HG03342 (cell line): ENCODE measurements at regions not wholly inside any gene's neighbourhood (a gene's known extent, or its start where the extent isn't known, plus 50 kb on each side); places are given as distances from the start of the nearest gene placed in this dataset.

Experiments
- ATAC-seq: cut with Tn5 transposase; IDR thresholded peaks from one replicate; pipeline ENCODE4 v1.9.1; 2021; ENCODE audit warnings: mild to moderate bottlenecking, moderate library complexity; ENCODE audit not compliant: unreplicated experiment

- no peak for ATAC-seq
Observed at GRCh38 chr7:106486331-106486730, 174.6 kb downstream of the CCDC71L start.

GRCh38 chr7:106485919-106486318 lies 175.0 kb downstream of the CCDC71L start:
- no peak for ATAC-seq

GRCh38 chr7:106485031-106485551 lies 175.9 kb downstream of the CCDC71L start:
- ATAC-seq = peak; percentile 42

GRCh38 chr7:106484562-106484961 lies 176.4 kb downstream of the CCDC71L start:
- ATAC-seq = no peak

GRCh38 chr7:106482091-106482490 lies 178.9 kb downstream of the CCDC71L start:
- ATAC-seq = no peak

GRCh38 chr7:106480616-106481031 lies 180.3 kb downstream of the CCDC71L start:
- no peak for ATAC-seq

- ATAC-seq = peak; percentile 75
Observed at GRCh38 chr7:106480161-106480579, 180.8 kb downstream of the CCDC71L start.

- ATAC-seq = no peak
Observed at GRCh38 chr7:106476751-106477150, 184.2 kb downstream of the CCDC71L start.

- no peak for ATAC-seq
Observed at GRCh38 chr7:106472741-106473140, 188.0 kb upstream of the NAMPT start.

GRCh38 chr7:106471686-106472440 lies 187.1 kb upstream of the NAMPT start:
- no peak for ATAC-seq

GRCh38 chr7:106471021-106471420 lies 186.2 kb upstream of the NAMPT start:
- ATAC-seq = no peak

- no peak for ATAC-seq
Observed at GRCh38 chr7:106466867-106467266, 182.1 kb upstream of the NAMPT start.

GRCh38 chr7:106465704-106466468 lies 181.1 kb upstream of the NAMPT start:
- ATAC-seq = no peak

- no peak for ATAC-seq
Observed at GRCh38 chr7:106464651-106465050, 179.9 kb upstream of the NAMPT start.

- ATAC-seq = no peak
Observed at GRCh38 chr7:106463851-106464611, 179.2 kb upstream of the NAMPT start.

- ATAC-seq = no peak
Observed at GRCh38 chr7:106462914-106463482, 178.2 kb upstream of the NAMPT start.

- no peak for ATAC-seq
Observed at GRCh38 chr7:106462365-106462859, 177.6 kb upstream of the NAMPT start.

- ATAC-seq = no peak
Observed at GRCh38 chr7:106460792-106461254, 176.0 kb upstream of the NAMPT start.

GRCh38 chr7:106459397-106460072 lies 174.8 kb upstream of the NAMPT start:
- no peak for ATAC-seq

GRCh38 chr7:106457678-106458077 lies 172.9 kb upstream of the NAMPT start:
- ATAC-seq = no peak
